Stimulated activated CD8-positive, alpha-beta memory T cell treated with anti-CD3 and anti-CD28 coated beads, Interleukin-12 subunit alpha, Interleukin-12 subunit beta, amount 100 ng/mL, for 24 hours (primary cell): ENCODE measurements at regions not wholly inside any gene's neighbourhood (a gene's known extent, or its start where the extent isn't known, plus 50 kb on each side); places are given as distances from the start of the nearest gene placed in this dataset.

Experiments
- DNase-seq: peaks from one replicate; pipeline ENCODE4 v3.0.0-alpha.2; 2020; ENCODE audit errors: extremely low read depth

- no peak for DNase-seq
These were observed 72.6 kb upstream of the CADM1 start for GRCh38 chr11:115576606-115577380.

DNA sequence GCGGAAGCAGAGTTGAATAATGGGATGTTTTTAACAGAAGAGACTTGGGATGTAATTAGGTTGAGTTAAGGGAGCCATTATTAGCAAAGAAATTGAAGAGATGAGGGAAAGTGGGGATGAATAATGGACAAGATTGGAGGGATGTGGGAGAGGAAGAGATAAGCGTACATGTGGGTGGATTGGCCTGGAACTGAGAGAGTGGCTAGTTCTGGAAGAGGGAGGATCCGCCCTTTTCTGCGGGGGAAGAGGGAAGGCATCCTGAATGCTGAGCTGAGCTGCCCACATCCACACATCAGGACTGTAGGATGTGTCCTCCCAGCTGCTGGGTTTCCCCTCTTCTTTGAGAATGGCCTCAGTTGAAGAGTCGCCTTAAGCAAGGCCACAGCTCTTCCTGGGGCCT is 68.3 kb upstream of the CADM1 start:
- DNase-seq, result no peak

- DNase-seq, result no peak
These were observed 62.1 kb upstream of the CADM1 start for GRCh38 chr11:115566180-115566764.

GRCh38 chr11:115564851-115565250 is 60.6 kb upstream of the CADM1 start:
- DNase-seq, result no peak

- no peak for DNase-seq
These were observed 56.9 kb upstream of the CADM1 start for GRCh38 chr11:115561116-115561515.

DNA sequence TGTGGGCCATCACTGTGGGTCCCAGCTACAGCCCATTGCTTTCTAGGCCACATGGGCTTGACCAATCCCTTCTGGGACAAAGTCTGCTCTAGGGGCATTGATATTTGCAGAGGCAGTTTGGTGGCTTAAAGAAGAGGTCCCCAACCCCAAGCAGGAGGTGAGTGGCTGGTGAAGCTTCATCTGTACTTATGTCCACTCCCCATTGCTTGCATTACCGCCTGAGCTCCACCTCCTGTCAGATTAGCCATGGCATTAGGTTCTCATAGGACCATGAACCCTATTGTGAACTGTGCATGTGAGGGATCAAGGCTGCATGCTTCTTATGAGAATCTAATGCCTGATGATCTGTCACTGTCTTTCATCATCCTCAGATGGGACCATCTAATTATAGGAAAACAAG is 54.4 kb upstream of the CADM1 start:
- no peak for DNase-seq

- no peak for DNase-seq
These were observed 53.5 kb upstream of the CADM1 start for GRCh38 chr11:115557681-115558080.

GRCh38 chr11:115556984-115557383 is 52.8 kb upstream of the CADM1 start:
- DNase-seq, result no peak

- no peak for DNase-seq
These were observed 51.3 kb upstream of the CADM1 start for GRCh38 chr11:115555336-115556090.
